AG04450 (cell line): ENCODE measurements at regions not wholly inside any gene's neighbourhood (a gene's known extent, or its start where the extent isn't known, plus 50 kb on each side); places are given as distances from the start of the nearest gene placed in this dataset.

Experiments
- CTCF ChIA-PET: fragments of 300-600, 350-600 bp; formaldehyde crosslinking; extraction: SDS; loops from one replicate; lab custom pipeline; 2022; ENCODE audit warnings: antibody characterized with exemption, inconsistent platforms; lab: Charles Lee
- POLR2A ChIA-PET: fragments of 350-600 bp; formaldehyde crosslinking; extraction: SDS; loops from one replicate; lab custom pipeline; 2021; ENCODE audit warnings: antibody characterized with exemption, inconsistent platforms; lab: Yijun Ruan, JAX
- DNase-seq: peaks from one replicate; pipeline ENCODE4 v3.0.0-alpha.2; 2011; ENCODE audit warnings: low read depth, low spot score
- H3K27ac ChIP-seq: one replicate; pipeline ENCODE4 v1.5.1; 2012; ENCODE audit warnings: low read depth, low read length, control low read depth
- H3K27me3 ChIP-seq: one replicate; pipeline ENCODE4 v1.6.0; 2012; ENCODE audit warnings: low read length; ENCODE audit not compliant: control insufficient read depth, insufficient read depth
- H3K4me3 ChIP-seq: 2 replicates; pipeline ENCODE4 v1.5.1; 2011; ENCODE audit warnings: mild to moderate bottlenecking, low read depth, low read length, control low read depth
- H3K9me3 ChIP-seq: 2 replicates; pipeline ENCODE4 v1.5.1; 2012; ENCODE audit warnings: low read length; ENCODE audit not compliant: control insufficient read depth, insufficient read depth
- CTCF ChIP-seq: IDR thresholded peaks from 2 replicates; pipeline ENCODE4 v1.5.1; 2011; ENCODE audit warnings: low read depth, low read length, control low read depth, inconsistent platforms

DNA sequence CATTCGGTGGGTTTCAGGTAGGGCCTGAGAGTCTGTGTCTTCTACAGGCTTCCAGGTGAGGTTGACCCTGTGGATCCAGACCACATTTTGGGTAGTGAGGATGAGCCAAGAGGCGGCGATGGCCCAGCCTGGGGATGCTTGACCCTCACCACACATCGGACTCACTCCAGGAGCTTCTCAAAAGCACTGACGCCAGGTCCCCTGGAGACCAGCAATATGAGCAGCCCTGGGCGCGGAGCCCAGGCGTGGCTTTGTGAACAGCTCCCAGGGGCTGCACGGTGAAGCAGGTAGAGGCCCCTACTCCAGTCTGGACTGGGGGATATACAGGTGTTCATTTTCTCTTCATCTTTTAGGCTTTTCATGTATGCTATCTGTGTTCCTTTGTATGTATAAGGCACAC is 139.7 kb upstream of the PCBD1 start:
- no peaks in the 10 kb centered on the region for H3K9me3 ChIP-seq
- H3K27me3 ChIP-seq, result peaks cover 11% of the 10 kb centered on the region
- H3K27ac ChIP-seq, result no peak overlapping the region
- ChIA-PET CTCF (no interaction called here), POLR2A (no interaction called here)
- no peak for DNase-seq
- TF ChIP-seq CTCF, result no peak
- no peak overlapping the region for H3K4me3 ChIP-seq

DNA sequence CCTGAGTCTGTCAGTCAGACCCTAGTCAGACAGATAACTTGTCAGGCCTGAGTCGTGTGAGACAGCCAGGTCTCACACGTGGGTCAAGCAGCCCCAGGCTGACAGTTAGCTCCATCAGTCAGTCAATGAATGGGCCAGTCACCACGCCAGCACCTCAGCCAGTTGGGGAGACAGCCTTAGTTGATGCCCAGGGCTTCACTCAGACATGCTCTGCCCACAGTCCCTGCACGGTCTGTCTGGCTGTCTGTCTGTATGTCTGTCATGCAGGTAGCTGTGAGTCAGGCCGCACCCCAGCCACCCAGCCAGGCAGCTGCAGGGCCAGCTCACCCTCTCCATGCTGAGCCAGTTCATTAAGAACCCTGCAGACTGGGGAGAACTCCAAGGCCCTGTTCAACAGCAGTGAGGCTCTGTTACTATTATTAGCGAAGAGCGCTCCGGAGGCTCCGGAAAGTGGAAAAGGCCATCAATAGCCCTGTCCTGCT is 141.1 kb upstream of the PCBD1 start:
- TF ChIP-seq CTCF, result no peak
- ChIA-PET CTCF (no interaction called here), POLR2A (no interaction called here)
- Histone ChIP-seq H3K27me3 (peaks cover 14% of the 10 kb centered on the region), H3K9me3 (no peaks in the 10 kb centered on the region; the same call in 1 of the 2 replicates), H3K27ac (no peak overlapping the region), H3K4me3 (no peak overlapping the region)
- DNase-seq, result no peak

DNA sequence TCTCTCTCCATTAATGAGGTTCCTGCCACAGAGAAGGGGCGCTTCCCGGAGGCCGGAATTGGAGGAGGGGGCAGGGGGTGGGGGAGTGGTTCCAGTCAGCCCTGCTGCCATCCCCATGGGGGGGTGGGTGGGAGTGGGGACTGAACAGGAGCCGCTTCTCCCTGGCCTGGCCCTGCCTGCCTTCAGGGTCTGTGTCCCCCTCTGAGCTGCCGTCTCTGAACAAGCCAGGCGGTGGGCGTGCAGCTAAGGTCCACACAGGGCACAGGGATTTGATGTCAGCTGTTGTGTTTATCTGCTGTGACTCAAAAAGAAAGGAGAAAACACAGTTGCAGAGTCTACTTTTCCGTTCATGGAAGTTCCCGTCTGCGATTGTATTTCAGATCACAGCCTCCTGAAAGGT is 141.5 kb upstream of the PCBD1 start:
- POLR2A ChIA-PET, result no interaction called here
- Histone ChIP-seq H3K4me3 (no peak overlapping the region), H3K27me3 (peaks cover 14% of the 10 kb centered on the region), H3K27ac (no peak overlapping the region), H3K9me3 (no peaks in the 10 kb centered on the region; the same call in 1 of the 2 replicates)
- TF ChIP-seq CTCF, result no peak
- CTCF ChIA-PET, result no interaction called here
- DNase-seq, result no peak

GRCh38 chr10:71031026-71031425 is 142.7 kb upstream of the PCBD1 start:
- Histone ChIP-seq H3K27me3 (peaks cover 14% of the 10 kb centered on the region), H3K4me3 (no peak overlapping the region), H3K9me3 (no peaks in the 10 kb centered on the region; the same call in 1 of the 2 replicates), H3K27ac (no peak overlapping the region)
- no peak for TF ChIP-seq CTCF
- DNase-seq, result no peak
- ChIA-PET CTCF (no interaction called here), POLR2A (no interaction called here)

DNA sequence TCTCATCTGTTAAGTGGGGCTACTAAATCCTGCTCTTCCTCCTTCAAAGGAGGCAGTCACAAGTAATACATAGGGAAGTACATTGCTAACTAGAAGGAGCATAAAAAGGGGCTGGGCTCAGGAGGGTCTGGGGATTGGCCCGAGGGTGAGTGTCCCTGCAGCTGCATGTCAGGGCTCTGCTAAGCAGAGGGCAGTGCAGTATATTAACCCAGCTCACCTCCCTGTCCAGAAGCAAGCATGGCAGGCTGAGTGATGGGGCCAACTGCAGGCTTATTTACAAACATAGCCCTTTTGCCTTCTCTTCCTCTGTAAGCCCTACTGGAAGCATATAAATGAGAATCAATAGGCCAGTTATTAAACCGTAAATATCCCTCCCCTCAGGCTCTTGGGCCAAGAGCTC is 143.2 kb upstream of the PCBD1 start:
- H3K4me3 ChIP-seq, result no peak overlapping the region
- CTCF ChIA-PET, result no interaction called here

More for the DNA sequence above, 143.2 kb upstream of the PCBD1 start:
- H3K27ac ChIP-seq, result no peak overlapping the region
- no peaks in the 10 kb centered on the region; the same call in 1 of the 2 replicates for H3K9me3 ChIP-seq
- no peak for DNase-seq
- H3K27me3 ChIP-seq, result peaks cover 12% of the 10 kb centered on the region
- POLR2A ChIA-PET, result no interaction called here
- TF ChIP-seq CTCF, result no peak
